NOMO-1 treated with DMSO at 0.1 percent for 48 hours (cell line): ENCODE measurements at regions not wholly inside any gene's neighbourhood (a gene's known extent, or its start where the extent isn't known, plus 50 kb on each side); places are given as distances from the start of the nearest gene placed in this dataset.

Experiments used
- DNase-seq: peaks from one replicate; lab custom pipeline; 2025; ENCODE audit not compliant: unreplicated experiment; lab: John Stamatoyannopoulos, UW

DNA sequence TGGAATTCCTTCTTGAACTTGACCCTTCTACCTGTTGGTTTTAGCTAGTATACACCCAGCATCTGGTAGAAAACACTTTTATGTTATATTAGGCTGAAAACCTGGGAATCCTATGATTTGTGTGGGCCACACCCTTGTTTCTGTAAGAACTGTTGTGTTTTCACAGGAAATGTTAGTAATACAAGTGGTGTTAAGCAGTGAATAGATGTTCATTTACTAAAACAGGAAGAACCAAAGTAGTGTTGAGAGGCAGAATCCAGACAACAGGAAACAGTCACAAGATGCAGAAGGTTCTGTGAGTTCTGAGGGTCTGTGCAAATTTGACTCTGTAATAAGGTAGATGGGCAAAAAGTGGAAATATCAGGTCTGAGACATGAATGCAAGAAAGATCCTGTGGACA is 73.0 kb upstream of the RAI14 start:
- DNase-seq, result peak; percentile 57

GRCh38 chr5:34584165-34584564 is 72.0 kb upstream of the RAI14 start:
- DNase-seq, result peak; percentile 10

GRCh38 chr5:34585601-34586104 is 70.5 kb upstream of the RAI14 start:
- DNase-seq, result no peak

DNA sequence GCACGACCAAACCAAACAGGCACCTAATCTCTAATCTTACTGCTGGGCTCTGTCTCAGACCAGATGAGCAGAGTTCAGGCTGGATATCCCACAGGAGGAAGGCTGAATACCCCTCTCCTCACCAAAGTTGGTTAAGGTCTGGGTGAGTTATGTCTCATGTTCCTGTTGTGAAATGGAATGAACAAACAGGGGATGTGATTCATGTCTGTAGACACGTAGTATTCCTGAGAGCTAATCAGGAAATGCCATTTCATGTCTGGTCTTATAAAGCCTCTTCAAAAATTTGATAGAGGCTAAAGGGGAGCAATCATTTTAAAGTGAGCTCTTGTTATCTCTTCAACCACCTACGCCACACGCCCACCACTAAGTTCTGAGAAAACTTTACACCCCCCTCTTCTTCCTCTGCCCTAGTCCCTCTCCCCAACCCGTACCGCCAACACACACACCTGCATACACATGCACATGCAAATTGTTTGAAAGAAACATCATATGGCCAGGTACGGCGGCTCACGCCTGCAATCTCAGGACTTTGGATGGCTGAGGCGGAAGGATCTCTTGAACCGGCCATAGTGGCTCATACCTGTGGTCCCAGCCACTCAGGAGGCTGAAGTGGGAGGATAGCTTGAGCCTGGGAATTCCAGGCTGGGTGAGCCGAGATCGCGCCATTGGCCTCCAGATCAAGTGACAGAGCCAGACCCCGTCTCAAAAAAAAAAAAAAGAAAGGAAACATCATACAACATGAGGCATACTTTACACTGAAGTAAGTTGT is 69.8 kb upstream of the RAI14 start:
- DNase-seq, result peak; percentile 68

DNA sequence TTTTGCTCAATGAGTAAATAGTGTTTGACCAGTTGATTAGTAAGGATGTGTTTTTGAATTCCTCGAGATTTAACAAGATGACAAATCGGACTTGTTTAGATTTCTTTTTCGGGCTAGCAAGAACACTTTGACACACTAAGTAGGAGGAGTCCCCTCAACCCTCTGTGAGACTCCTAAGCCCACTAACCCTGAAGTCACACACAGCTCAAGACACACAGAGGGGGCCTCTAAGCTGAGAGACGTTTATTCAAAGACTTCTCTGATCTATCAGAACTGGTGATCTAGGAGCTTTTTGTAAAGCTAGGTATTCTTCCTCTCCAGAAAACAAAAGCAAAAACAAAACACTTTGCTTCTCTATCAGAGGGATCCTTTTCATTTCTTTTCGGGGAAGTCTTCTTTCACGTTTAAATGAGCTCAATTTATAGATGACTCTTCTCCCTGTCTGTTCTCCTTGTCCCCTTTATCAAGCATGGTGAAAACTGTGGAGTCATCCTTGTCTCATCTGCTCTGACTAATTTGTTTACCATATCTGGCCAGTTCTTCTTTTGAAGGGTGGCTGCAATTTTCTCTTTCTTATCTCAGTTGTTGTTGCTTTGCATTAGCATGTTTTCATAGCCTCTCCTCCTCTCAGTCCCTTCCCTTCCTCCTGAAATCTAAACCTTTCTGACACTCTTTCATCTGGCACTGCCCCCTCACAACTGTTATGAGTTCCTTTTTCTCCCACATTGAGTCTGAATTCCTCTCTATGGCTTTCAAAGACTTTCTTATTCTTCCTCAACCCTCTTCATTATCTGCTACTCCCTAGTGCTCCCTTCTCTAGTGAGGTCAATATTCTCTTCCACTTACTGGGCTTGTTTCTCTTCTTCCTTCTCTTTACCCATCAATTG is 68.5 kb upstream of the RAI14 start:
- DNase-seq, result peak; percentile 81

DNA sequence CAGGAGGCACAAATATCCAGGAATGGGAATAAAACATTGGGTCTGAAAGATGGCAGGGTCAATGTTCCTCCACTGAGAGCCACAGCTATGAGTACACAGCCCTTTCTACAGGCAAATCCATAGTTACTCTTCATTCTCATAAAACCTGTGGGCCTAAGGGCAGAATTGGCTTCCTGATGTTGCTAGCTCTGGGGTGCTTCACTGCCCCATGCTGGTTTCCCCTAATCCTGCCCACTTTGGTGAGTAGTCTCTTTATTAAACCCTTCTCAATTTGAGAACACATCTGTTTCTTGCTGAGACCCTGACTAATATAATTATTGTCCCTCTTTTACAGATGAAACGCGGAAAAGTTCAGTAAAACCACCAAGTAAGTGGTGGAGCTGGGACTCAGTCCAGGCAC is 66.3 kb upstream of the RAI14 start:
- no peak for DNase-seq

- DNase-seq, result no peak
Measured at GRCh38 chr5:34591723-34592122, 64.4 kb upstream of the RAI14 start.

DNA sequence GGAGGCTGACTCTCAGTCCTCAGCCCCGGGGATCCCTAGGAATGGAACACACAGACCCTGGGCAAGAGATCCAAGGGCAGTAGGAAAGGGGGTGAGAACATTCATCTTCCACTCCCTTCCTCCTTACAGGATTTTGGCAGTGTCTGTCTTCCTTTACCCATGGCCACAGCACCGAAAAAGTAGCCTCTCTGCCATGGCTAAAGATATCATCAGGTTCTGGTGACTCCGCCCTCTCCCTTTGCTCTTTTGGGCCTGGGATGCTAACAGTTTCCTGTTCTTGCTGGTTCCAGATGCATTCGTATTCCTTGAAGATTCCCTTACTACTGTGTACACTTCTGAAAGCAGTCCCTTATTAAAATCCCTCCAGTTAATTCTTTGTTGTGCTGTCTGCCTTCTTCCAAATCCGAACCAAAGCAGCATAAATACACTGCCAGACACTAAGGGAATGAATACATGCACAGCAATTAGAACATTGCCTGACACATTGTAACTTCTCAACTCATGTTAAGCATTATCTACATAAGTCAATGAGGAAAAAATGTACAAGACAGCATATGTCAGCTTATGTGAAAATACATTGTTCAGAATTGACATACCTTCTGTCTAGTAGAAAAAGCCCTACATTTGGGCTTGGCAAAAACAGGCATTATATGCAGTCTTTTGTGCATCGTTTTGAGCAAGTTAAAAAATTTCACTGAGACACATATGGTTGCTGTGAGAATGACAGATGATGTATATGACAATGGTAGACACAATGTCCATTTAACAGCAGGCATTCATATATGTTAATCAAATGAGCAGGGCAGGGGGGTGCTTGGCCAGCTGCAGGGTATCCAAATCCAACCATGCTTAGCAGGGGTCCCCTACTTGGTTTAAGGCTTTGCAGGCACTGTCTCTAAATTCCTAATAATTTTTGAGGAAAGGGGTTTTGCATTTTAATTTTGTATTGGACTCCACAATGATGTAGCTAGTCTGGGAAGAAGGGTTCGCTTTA is 58.8 kb upstream of the RAI14 start:
- no peak for DNase-seq

DNA sequence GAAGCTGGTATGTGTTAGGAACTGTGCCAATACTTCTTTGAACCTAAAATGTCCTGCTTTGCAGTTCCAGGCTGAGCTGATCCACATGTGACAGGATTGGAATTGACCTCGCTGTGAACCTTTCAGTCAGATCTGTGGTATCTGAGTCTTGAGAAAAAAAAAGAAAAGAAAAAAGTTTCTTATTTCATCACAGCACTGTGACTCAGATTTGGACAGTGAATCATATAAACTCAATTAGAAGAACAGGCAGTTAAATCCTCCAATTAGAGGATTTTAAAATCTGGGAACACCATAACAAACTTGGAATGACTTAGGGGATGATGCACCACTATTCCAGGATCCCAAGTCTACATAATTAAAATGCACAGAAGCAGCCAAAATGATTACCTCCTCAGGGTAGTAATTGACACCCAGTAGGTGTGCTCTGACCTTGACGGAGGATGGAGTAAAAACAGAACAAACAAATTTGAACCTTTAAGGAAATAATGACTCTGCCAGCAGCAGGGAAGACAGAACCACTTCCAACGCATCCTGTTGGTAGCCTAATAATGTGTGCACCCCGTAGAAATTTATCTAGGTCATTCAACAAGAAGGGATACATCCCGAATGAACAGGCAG is 57.8 kb upstream of the RAI14 start:
- DNase-seq, result peak; percentile 70

GRCh38 chr5:34599471-34600117 is 56.5 kb upstream of the RAI14 start:
- DNase-seq, result no peak

GRCh38 chr5:34600118-34600493 is 56.0 kb upstream of the RAI14 start:
- DNase-seq, result no peak

DNA sequence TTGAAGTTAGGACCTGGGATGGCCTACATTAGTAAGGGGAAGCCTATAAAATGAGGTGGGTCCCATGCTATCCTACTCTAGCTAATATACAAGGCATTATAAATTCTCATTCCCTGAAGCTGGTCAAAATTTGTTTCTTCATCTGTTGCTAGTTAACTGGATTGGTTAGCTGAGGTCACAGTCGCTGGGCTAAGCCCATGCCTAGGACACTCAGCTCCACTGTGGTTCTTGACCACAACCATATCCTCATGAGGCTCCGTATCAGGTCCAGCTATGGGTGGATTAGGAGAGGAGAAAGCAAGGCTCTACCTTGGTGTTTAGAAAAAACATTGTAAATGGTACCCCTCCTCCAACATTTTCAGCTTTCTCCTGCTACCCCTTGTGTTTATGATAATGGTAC is 52.8 kb upstream of the RAI14 start:
- no peak for DNase-seq

DNA sequence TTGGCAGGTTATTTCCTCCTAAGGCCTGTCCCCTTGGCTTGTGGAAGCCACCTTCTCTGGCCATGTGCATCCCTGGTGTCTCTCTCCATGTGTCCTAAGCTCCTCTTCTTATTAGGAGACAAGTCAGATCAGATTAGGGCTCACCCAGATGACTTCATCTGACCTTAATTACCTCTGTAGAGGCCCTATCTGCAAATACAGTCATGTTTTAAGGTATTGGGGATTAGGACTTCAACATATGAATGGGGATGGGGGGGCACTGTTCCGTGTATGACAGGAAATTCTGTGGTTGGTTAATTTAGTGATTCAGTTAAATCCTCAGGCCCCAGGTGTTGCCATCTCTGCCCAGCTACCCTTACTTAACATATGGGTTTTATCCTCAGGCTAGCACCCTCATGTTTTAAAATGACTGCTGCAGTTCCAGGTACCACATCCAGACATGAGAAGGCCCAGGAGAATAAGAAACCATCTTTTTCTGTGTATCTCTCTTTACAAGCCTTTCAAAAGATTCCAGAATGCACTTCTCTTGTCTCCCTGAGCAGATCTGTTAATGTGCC is 51.9 kb upstream of the RAI14 start:
- no peak for DNase-seq

DNA sequence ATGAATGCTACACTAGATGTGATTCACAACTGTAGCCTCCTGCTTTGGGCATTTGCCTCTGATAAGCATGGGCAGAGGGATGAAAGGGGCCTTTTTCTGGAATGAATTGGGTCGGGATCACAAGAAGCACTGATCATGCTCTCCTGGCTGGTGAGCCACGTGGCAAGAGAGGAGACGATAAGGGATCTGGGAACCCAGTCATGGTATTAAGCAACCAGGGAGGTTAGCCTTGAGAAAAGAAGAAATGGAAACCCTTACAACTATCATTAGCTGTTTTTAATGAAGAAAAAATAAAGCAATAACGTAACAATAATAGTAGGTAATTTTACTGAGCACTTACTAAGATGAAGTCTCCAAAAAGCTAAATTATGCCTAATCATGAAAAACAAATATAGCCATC is 50.0 kb upstream of the RAI14 start:
- no peak for DNase-seq
